Endodermal cell (in vitro differentiated cells): ENCODE measurements at regions not wholly inside any gene's neighbourhood (a gene's known extent, or its start where the extent isn't known, plus 50 kb on each side); places are given as distances from the start of the nearest gene placed in this dataset.

Experiments used
- DNase-seq: peaks from one replicate; pipeline ENCODE4 v3.0.0-alpha.2; 2017
- H3K27ac ChIP-seq: 2 replicates; pipeline ENCODE4 v1.5.1; 2013; ENCODE audit warnings: mild to moderate bottlenecking, low read depth, low read length, moderate library complexity
- H3K27me3 ChIP-seq: 2 replicates; pipeline ENCODE4 v1.6.1; 2013; ENCODE audit warnings: mild to moderate bottlenecking, low read length, moderate library complexity; ENCODE audit not compliant: insufficient read depth, control insufficient read depth, poor library complexity, severe bottlenecking
- H3K36me3 ChIP-seq: 2 replicates; pipeline ENCODE4 v1.7.0; 2013; ENCODE audit warnings: mild to moderate bottlenecking, low read length, moderate library complexity; ENCODE audit not compliant: control insufficient read depth, insufficient read depth
- H3K4me1 ChIP-seq: one replicate; pipeline ENCODE4 v1.7.0; 2013; ENCODE audit warnings: low read length; ENCODE audit not compliant: control insufficient read depth, insufficient read depth
- H3K4me3 ChIP-seq: 2 replicates; pipeline ENCODE4 v1.5.1; 2013; ENCODE audit warnings: mild to moderate bottlenecking, low read length, moderate library complexity
- H3K9ac ChIP-seq: 2 replicates; pipeline ENCODE4 v1.6.1; 2013; ENCODE audit warnings: mild to moderate bottlenecking, low read length, moderate library complexity; ENCODE audit not compliant: poor library complexity, severe bottlenecking; ENCODE audit errors: extremely low read depth
- H3K9me3 ChIP-seq: 2 replicates; pipeline ENCODE4 v1.6.1; 2013; ENCODE audit warnings: mild to moderate bottlenecking, low read length, moderate library complexity; ENCODE audit not compliant: control insufficient read depth
- H3K27ac Mint-ChIP-seq: 2 replicates; pipeline ENCODE4 v1.8.0; 2020; ENCODE audit warnings: mixed read lengths
- H3K27me3 Mint-ChIP-seq: 2 replicates; pipeline ENCODE4 v1.8.0; 2021; ENCODE audit warnings: mild to moderate bottlenecking, mixed read lengths; ENCODE audit not compliant: insufficient read depth
- H3K36me3 Mint-ChIP-seq: 2 replicates; pipeline ENCODE4 v1.8.0; 2020; ENCODE audit warnings: low read depth, mixed read lengths
- H3K4me1 Mint-ChIP-seq: 2 replicates; pipeline ENCODE4 v1.8.0; 2020; ENCODE audit warnings: mixed read lengths
- H3K4me3 Mint-ChIP-seq: 2 replicates; pipeline ENCODE4 v1.8.0; 2020; ENCODE audit warnings: mild to moderate bottlenecking, moderate library complexity, mixed read lengths
- H3K9me3 Mint-ChIP-seq: 2 replicates; pipeline ENCODE4 v1.8.0; 2020; ENCODE audit warnings: mild to moderate bottlenecking, mixed read lengths
- CTCF ChIP-seq: fragments of 200-600 bp; sonication (generic); conservative IDR thresholded peaks from 2 replicates; pipeline ENCODE4 v1.5.0; 2021; ENCODE audit warnings: antibody characterized with exemption, mild to moderate bottlenecking
- WGBS, 2 experiments: methylation state at CpG; one replicate each; pipeline versions ENCODE4 v1.1.5 to v1.1.7; 2013; ENCODE audit warnings: missing lambda C conversion rate in 2 of 2, mixed read lengths in 1 of 2; ENCODE audit not compliant: insufficient coverage in 1 of 2, insufficient read length in 1 of 2; 5-methylcytosine and 5-hydroxymethylcytosine counted together

GRCh38 chr6:68080074-68080473 is 555.0 kb upstream of the ADGRB3 start:
- WGBS, 2 experiments = no CpG with 5 or more reads among the region's 3 CpGs
- Mint-ChIP-seq H3K27ac (no peak overlapping the region), H3K27me3 (no peaks in the 10 kb centered on the region), H3K36me3 (peaks cover 3% of the 10 kb centered on the region), H3K4me3 (no peak overlapping the region), H3K4me1 (peaks cover 10% of the 10 kb centered on the region), H3K9me3 (peaks cover 18% of the 10 kb centered on the region)
- no peak overlapping the region for H3K4me3 ChIP-seq
- no peak for DNase-seq
- TF ChIP-seq CTCF = no peak
- H3K9ac ChIP-seq = no peak overlapping the region
- H3K9me3 ChIP-seq = peaks cover 10% of the 10 kb centered on the region
- no peak overlapping the region for H3K27ac ChIP-seq
- no peaks in the 10 kb centered on the region for H3K27me3 ChIP-seq
- no peaks in the 10 kb centered on the region for H3K36me3 ChIP-seq
- no peaks in the 10 kb centered on the region for H3K4me1 ChIP-seq

GRCh38 chr6:68077661-68078060 is 557.4 kb upstream of the ADGRB3 start:
- TF ChIP-seq CTCF = no peak
- Histone ChIP-seq H3K9ac (no peak overlapping the region), H3K36me3 (no peaks in the 10 kb centered on the region), H3K27me3 (no peaks in the 10 kb centered on the region), H3K9me3 (no peaks in the 10 kb centered on the region), H3K4me3 (no peak overlapping the region), H3K4me1 (no peaks in the 10 kb centered on the region), H3K27ac (no peak overlapping the region)
- H3K4me1 Mint-ChIP-seq = peaks cover 25% of the 10 kb centered on the region
- H3K36me3 Mint-ChIP-seq = no peaks in the 10 kb centered on the region
- no peak overlapping the region for H3K4me3 Mint-ChIP-seq
- peaks cover 9% of the 10 kb centered on the region for H3K9me3 Mint-ChIP-seq
- DNase-seq = no peak
- WGBS, 2 experiments = 95% methylated on average over 3 of the region's 5 CpGs; no CpG with 5 or more reads in 1 of the 2 experiments
- no peak overlapping the region for H3K27ac Mint-ChIP-seq
- no peaks in the 10 kb centered on the region for H3K27me3 Mint-ChIP-seq

GRCh38 chr6:68071740-68072139 is 563.3 kb upstream of the ADGRB3 start:
- H3K27ac ChIP-seq = no peak overlapping the region
- no peak for DNase-seq
- no peaks in the 10 kb centered on the region for H3K27me3 ChIP-seq
- H3K27me3 Mint-ChIP-seq = no peaks in the 10 kb centered on the region
- no peak overlapping the region for H3K4me3 ChIP-seq
- no peak overlapping the region for H3K9ac ChIP-seq
- H3K9me3 ChIP-seq = no peaks in the 10 kb centered on the region
- no peak for TF ChIP-seq CTCF
- H3K4me3 Mint-ChIP-seq = no peak overlapping the region
- no peaks in the 10 kb centered on the region for H3K36me3 Mint-ChIP-seq
- no peak overlapping the region for H3K27ac Mint-ChIP-seq
- H3K9me3 Mint-ChIP-seq = no peaks in the 10 kb centered on the region
- peaks cover 6% of the 10 kb centered on the region for H3K4me1 ChIP-seq
- H3K36me3 ChIP-seq = no peaks in the 10 kb centered on the region
- H3K4me1 Mint-ChIP-seq = peaks cover 60% of the 10 kb centered on the region
